HL-60 (cell line): ENCODE measurements at regions not wholly inside any gene's neighbourhood (a gene's known extent, or its start where the extent isn't known, plus 50 kb on each side); places are given as distances from the start of the nearest gene placed in this dataset.

Experiments used
- DNase-seq, 2 experiments: peaks; one replicate each; pipeline ENCODE4 v3.0.0-alpha.2; 2010 to 2020; ENCODE audit warnings: low read depth in 1 of 2, low spot score in 1 of 2
- H3K27ac ChIP-seq: fragments of 250-450 bp; sonication (Bioruptor Pico); replicated peaks from 2 replicates; pipeline ENCODE4 v1.5.1; 2020; ENCODE audit warnings: mild to moderate bottlenecking, moderate library complexity
- H3K27me3 ChIP-seq: fragments of 250-450 bp; sonication (Bioruptor Pico); 2 replicates; pipeline ENCODE4 v1.5.1; 2021; ENCODE audit warnings: mild to moderate bottlenecking, moderate library complexity; ENCODE audit not compliant: insufficient read depth, poor library complexity, severe bottlenecking
- H3K4me3 ChIP-seq: replicated peaks from 2 replicates; pipeline ENCODE4 v1.5.1; 2011; ENCODE audit warnings: mild to moderate bottlenecking, control low read depth, low read length; ENCODE audit not compliant: insufficient read depth
- CTCF ChIP-seq: IDR thresholded peaks from one replicate; pipeline ENCODE4 v1.5.1; 2011; ENCODE audit warnings: low read length, control low read depth, inconsistent platforms; ENCODE audit not compliant: insufficient read depth
- GABPA ChIP-seq: IDR thresholded peaks from 2 replicates; pipeline ENCODE4 v1.6.1; 2012; ENCODE audit warnings: low read depth
- POLR2AphosphoS5 ChIP-seq: IDR thresholded peaks from 2 replicates; pipeline ENCODE4 v1.6.1; 2012; ENCODE audit warnings: low read depth
- REST ChIP-seq: IDR thresholded peaks from 2 replicates; pipeline ENCODE4 v1.6.1; 2012; ENCODE audit warnings: low read depth; ENCODE audit not compliant: insufficient replicate concordance
- SPI1 ChIP-seq: IDR thresholded peaks from 2 replicates; pipeline ENCODE4 v1.6.1; 2012; ENCODE audit warnings: low read depth, mild to moderate bottlenecking, borderline replicate concordance

GRCh38 chr10:117666166-117666565 lies 123.6 kb downstream of the EMX2 start:
- no peak for TF ChIP-seq GABPA
- no peak for TF ChIP-seq POLR2AphosphoS5
- no peak for TF ChIP-seq CTCF
- TF ChIP-seq SPI1, result no peak
- TF ChIP-seq REST, result no peak
- H3K4me3 ChIP-seq, result no peak overlapping the region

GRCh38 chr10:117666965-117667364 lies 124.4 kb downstream of the EMX2 start:
- Histone ChIP-seq H3K27ac (no peak overlapping the region), H3K27me3 (peaks cover 2% of the 10 kb centered on the region), H3K4me3 (no peak overlapping the region)
- TF ChIP-seq GABPA (no peak), SPI1 (no peak), CTCF (no peak), POLR2AphosphoS5 (no peak), REST (no peak)
- no peak for DNase-seq

More at GRCh38 chr10:117666166-117666565, 123.6 kb downstream of the EMX2 start:
- H3K27me3 ChIP-seq, result peaks cover 2% of the 10 kb centered on the region
- H3K27ac ChIP-seq, result no peak overlapping the region
- no peak for DNase-seq

DNA sequence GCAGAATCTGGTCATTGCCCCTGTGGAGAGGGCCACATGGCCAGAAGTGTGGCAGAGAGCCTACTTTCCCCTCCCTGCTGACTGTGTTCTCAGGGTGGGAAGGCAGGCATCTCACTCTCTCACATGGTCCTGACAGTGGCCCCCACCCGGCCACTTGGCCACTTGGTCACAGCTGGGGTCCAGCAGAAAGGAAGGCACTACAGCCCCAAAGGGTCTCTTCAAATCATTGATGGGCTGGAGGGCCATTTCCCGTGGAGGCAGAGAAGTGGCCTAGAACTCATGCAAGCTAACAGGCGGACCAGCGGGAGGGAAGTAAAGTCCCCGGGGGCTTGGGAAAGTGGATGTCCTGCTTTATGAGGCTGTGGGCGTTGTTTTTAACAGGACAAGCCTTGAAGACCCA lies 125.3 kb downstream of the EMX2 start:
- H3K27me3 ChIP-seq, result peaks cover 2% of the 10 kb centered on the region
- no peak overlapping the region for H3K4me3 ChIP-seq
- DNase-seq, result no peak
- TF ChIP-seq POLR2AphosphoS5 (no peak), CTCF (no peak), SPI1 (no peak), REST (no peak), GABPA (no peak)
- no peak overlapping the region for H3K27ac ChIP-seq
